ENCODE measurements at regions not wholly inside any gene's neighbourhood (a gene's known extent, or its start where the extent isn't known, plus 50 kb on each side); places are given as distances from the start of the nearest gene placed in this dataset.
"Not testable (repeated sequence)": the region's sequence is repeated elsewhere in the genome, so short reads cannot be mapped to it uniquely, and the experiment has no call there.

GRCh38 chr21:9776286-9777020 lies 744.9 kb upstream of the TPTE start:
- TF ChIP-seq CTCF (IDR thresholded peaks at IDR 0.05 in 2 of 3, conservative IDR thresholded peaks at IDR 0.05 in 1 of 3; ENCODE audit: insufficient read depth in 2 of 3, low read depth in 1 of 3, low read length in 3 of 3); SREBF2 (CRISPR knock-in tag; IDR thresholded peaks at IDR 0.05); ZNF24 (IDR thresholded peaks at IDR 0.05): not testable (repeated sequence)
